Head of caudate nucleus (tissue), 42 donors: ENCODE measurements at regions not wholly inside any gene's neighbourhood (a gene's known extent, or its start where the extent isn't known, plus 50 kb on each side); places are given as distances from the start of the nearest gene placed in this dataset.
A peak's percentile ranks its signal among the peaks of the same experiment; 100 is the strongest.
"Not testable (repeated sequence)": the region's sequence is repeated elsewhere in the genome, so short reads cannot be mapped to it uniquely, and the experiment has no call there.

Experiments
- DNase-seq, 42 donors: peaks; one replicate each; pipeline versions ENCODE4 v3.0.0 to v3.0.0-alpha.2; 2020 to 2021; ENCODE audit warnings: mixed read lengths in 7 of 42
- intact Hi-C: fragments of 100-400 bp; cut with DNase I; formaldehyde crosslinking; loops from one replicate; pipeline ENCODE4 v1.15.0; 2022

GRCh38 chrX:128698573-128699181 lies 646.5 kb upstream of the ACTRT1 start:
- intact Hi-C loops: no loop called here
- DNase-seq: no peak

GRCh38 chrX:128691872-128692271 lies 639.7 kb upstream of the ACTRT1 start:
- intact Hi-C loops: no loop called here
- DNase-seq: no peak

- intact Hi-C loops: no loop called here
- DNase-seq: no peak
These were observed 633.2 kb upstream of the ACTRT1 start for GRCh38 chrX:128685387-128685786.

- DNase-seq: no peak
- intact Hi-C loops: no loop called here
These were observed 624.4 kb upstream of the ACTRT1 start for GRCh38 chrX:128676651-128677050.

GRCh38 chrX:128674326-128675086 lies 622.3 kb upstream of the ACTRT1 start:
- intact Hi-C loops, DNase-seq: not testable (repeated sequence)

GRCh38 chrX:128664211-128664610 lies 612.0 kb upstream of the ACTRT1 start:
- intact Hi-C loops: no loop called here
- DNase-seq: no peak

GRCh38 chrX:128653524-128654060 lies 601.4 kb upstream of the ACTRT1 start:
- intact Hi-C loops: no loop called here

GRCh38 chrX:128650326-128650725 lies 598.1 kb upstream of the ACTRT1 start:
- no peak for DNase-seq
- intact Hi-C loops: no loop called here

More at GRCh38 chrX:128653524-128654060, 601.4 kb upstream of the ACTRT1 start:
- no peak for DNase-seq

GRCh38 chrX:128634754-128635153 lies 582.6 kb upstream of the ACTRT1 start:
- DNase-seq: no peak
- intact Hi-C loops: no loop called here

- DNase-seq: no peak
- intact Hi-C loops: no loop called here
These were observed 571.2 kb upstream of the ACTRT1 start for GRCh38 chrX:128623361-128623760.

GRCh38 chrX:128622296-128622695 lies 570.1 kb upstream of the ACTRT1 start:
- intact Hi-C loops: no loop called here
- no peak for DNase-seq

GRCh38 chrX:128619490-128619889 lies 567.3 kb upstream of the ACTRT1 start:
- intact Hi-C loops: no loop called here
- no peak for DNase-seq

- DNase-seq: no peak
- intact Hi-C loops: no loop called here
These were observed 564.7 kb upstream of the ACTRT1 start for GRCh38 chrX:128616933-128617332.

GRCh38 chrX:128606817-128607216 lies 554.6 kb upstream of the ACTRT1 start:
- intact Hi-C loops, DNase-seq: not testable (repeated sequence)

GRCh38 chrX:128606357-128606756 lies 554.2 kb upstream of the ACTRT1 start:
- intact Hi-C loops, DNase-seq: not testable (repeated sequence)

GRCh38 chrX:128601706-128602105 lies 549.5 kb upstream of the ACTRT1 start:
- intact Hi-C loops: no loop called here
- DNase-seq: no peak

- intact Hi-C loops: no loop called here
- DNase-seq: no peak
These were observed 547.4 kb upstream of the ACTRT1 start for GRCh38 chrX:128599632-128600031.

GRCh38 chrX:128582036-128582435 lies 529.8 kb upstream of the ACTRT1 start:
- intact Hi-C loops: no loop called here
- DNase-seq: no peak

GRCh38 chrX:128581615-128582014 lies 529.4 kb upstream of the ACTRT1 start:
- no peak for DNase-seq
- intact Hi-C loops: no loop called here

GRCh38 chrX:128543114-128543513 lies 490.9 kb upstream of the ACTRT1 start:
- intact Hi-C loops: no loop called here
- DNase-seq: no peak

- intact Hi-C loops: no loop called here
- peak in 2 of 42 donors; percentile 0 to 13 for DNase-seq
These were observed 466.3 kb upstream of the ACTRT1 start for GRCh38 chrX:128518508-128518907.
